PC-9 (cell line): ENCODE measurements at regions not wholly inside any gene's neighbourhood (a gene's known extent, or its start where the extent isn't known, plus 50 kb on each side); places are given as distances from the start of the nearest gene placed in this dataset.
"Not testable (repeated sequence)": the region's sequence is repeated elsewhere in the genome, so short reads cannot be mapped to it uniquely, and the experiment has no call there.

Source experiments
- BruUV-seq: library from RNA; stranded (reverse); fragments of 400-500 nt; replicated peaks from 2 replicates; lab custom pipeline; 2021; lab: Mats Ljungman, UMichigan
- CTCF ChIA-PET: fragments of 300-600 bp; sonication (Branson Sonifier 250); formaldehyde crosslinking; loops from one replicate; lab custom pipeline; 2022; ENCODE audit warnings: antibody characterized with exemption; lab: Charles Lee
- POLR2A ChIA-PET: fragments of 300-600 bp; sonication (Branson Sonifier 250); formaldehyde crosslinking; loops from one replicate; lab custom pipeline; 2022; ENCODE audit warnings: antibody characterized with exemption; ENCODE audit not compliant: unreplicated experiment; lab: Charles Lee
- DNase-seq, 2 experiments: peaks; one replicate each; pipeline versions ENCODE4 v3.0.0 to v3.0.0-alpha.2; 2015 to 2022; ENCODE audit warnings: mixed read lengths in 1 of 2
- H2AFZ ChIP-seq: fragments of 200-600 bp; sonication (generic); 2 replicates; pipeline ENCODE4 v1.8.1; 2017; ENCODE audit warnings: antibody characterized with exemption
- H3F3A ChIP-seq: fragments of 200-600 bp; sonication (generic); 2 replicates; pipeline ENCODE4 v1.8.1; 2017; ENCODE audit warnings: antibody characterized with exemption, mild to moderate bottlenecking, low read depth; ENCODE audit not compliant: insufficient read depth
- H3K27ac ChIP-seq: fragments of 200-600 bp; sonication (generic); 2 replicates; pipeline ENCODE4 v1.6.1; 2016; ENCODE audit warnings: mixed run types
- H3K27me3 ChIP-seq: fragments of 200-600 bp; sonication (generic); 2 replicates; pipeline ENCODE4 v1.6.1; 2016; ENCODE audit warnings: low read depth, mixed run types; ENCODE audit not compliant: insufficient read depth
- H3K36me3 ChIP-seq: fragments of 200-600 bp; sonication (generic); 2 replicates; pipeline ENCODE4 v1.6.1; 2016; ENCODE audit warnings: low read depth, mixed run types
- H3K4me1 ChIP-seq: fragments of 200-600 bp; sonication (generic); replicated peaks from 2 replicates; pipeline ENCODE4 v1.6.1; 2016; ENCODE audit warnings: mixed run types; ENCODE audit not compliant: insufficient read depth
- H3K4me2 ChIP-seq: fragments of 200-600 bp; sonication (generic); 2 replicates; pipeline ENCODE4 v1.6.1; 2017; ENCODE audit warnings: mixed run types
- H3K4me3 ChIP-seq: fragments of 200-600 bp; sonication (generic); 2 replicates; pipeline ENCODE4 v1.6.1; 2016; ENCODE audit warnings: mixed run types
- H3K79me2 ChIP-seq: fragments of 200-600 bp; sonication (generic); 2 replicates; pipeline ENCODE4 v1.6.1; 2017; ENCODE audit warnings: low read depth, mixed run types
- H3K9me2 ChIP-seq: fragments of 200-600 bp; sonication (generic); 2 replicates; pipeline ENCODE4 v1.8.1; 2017; ENCODE audit warnings: mild to moderate bottlenecking; ENCODE audit not compliant: insufficient read depth
- H3K9me3 ChIP-seq: fragments of 200-600 bp; sonication (generic); 2 replicates; pipeline ENCODE4 v1.8.1; 2016; ENCODE audit warnings: low read depth; ENCODE audit not compliant: insufficient read depth
- H4K20me1 ChIP-seq: fragments of 200-600 bp; sonication (generic); 2 replicates; pipeline ENCODE4 v1.8.1; 2017; ENCODE audit not compliant: insufficient read depth
- EZH2 ChIP-seq: fragments of 200-600 bp; sonication (generic); IDR thresholded peaks from 2 replicates; pipeline ENCODE4 v1.8.0; 2017; ENCODE audit warnings: antibody characterized with exemption, low read depth
- intact Hi-C: fragments of 100-400 bp; cut with micrococcal nuclease; formaldehyde crosslinking; loops from one replicate; pipeline ENCODE4 v1.10.0; 2022; ENCODE audit not compliant: unreplicated experiment
- TF ChIP-seq, protein P1 (sequence below): fragments of 200-600 bp; sonication (generic); conservative IDR thresholded peaks from 2 replicates; pipeline ENCODE4 v1.6.1; 2017; ENCODE audit warnings: mixed run types, antibody characterized with exemption, mild to moderate bottlenecking, moderate library complexity

DNA sequence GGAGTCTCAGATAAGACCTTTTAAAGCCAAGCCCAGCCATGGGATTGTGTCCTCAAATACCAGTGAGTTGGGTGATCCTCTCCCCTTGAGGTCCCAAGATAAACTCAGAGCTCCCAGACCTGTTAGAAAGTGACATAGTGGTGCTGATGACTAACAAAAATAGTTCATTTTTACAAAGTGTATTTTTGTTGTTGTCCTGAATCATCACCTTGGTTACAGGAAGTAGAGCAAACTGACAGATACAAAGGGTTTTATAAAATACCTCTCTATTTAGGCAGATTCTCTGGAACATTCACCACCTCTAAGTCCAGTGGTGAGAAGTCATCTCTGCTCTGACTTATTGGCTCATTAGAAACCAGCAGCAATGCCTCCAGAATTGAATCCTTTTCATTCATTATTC is 259.3 kb downstream of the CEMIP2 start:
- CTCF ChIA-PET: no interaction called here
- intact Hi-C loops: no loop called here

DNA sequence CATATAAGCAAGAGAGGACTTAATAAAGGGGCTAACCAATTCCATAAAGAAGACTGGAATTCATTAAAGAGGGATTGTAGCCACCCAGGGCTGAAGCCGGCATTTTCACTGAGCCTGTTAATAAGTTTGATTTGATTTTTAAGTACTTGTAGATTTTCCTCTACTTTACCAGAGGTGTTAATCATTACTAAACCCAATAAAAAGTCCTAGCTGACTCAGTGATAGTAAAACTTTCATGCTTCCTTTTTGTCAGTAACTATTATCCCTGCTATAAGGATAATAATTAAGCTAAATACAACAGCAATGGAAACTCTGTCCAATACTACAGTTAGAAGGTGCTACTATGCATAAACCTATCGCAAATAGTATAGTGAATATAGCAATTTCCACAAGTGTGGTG is 260.2 kb downstream of the CEMIP2 start:
- CTCF ChIA-PET, H3K4me3 ChIP-seq, DNase-seq, H3K4me1 ChIP-seq, H3F3A ChIP-seq, H3K9me3 ChIP-seq, POLR2A ChIA-PET, H3K27me3 ChIP-seq, BruUV-seq, H3K9me2 ChIP-seq, H4K20me1 ChIP-seq, intact Hi-C loops, H3K27ac ChIP-seq, H2AFZ ChIP-seq, H3K79me2 ChIP-seq, H3K4me2 ChIP-seq, H3K36me3 ChIP-seq: not testable (repeated sequence)

More for the DNA sequence above, 259.3 kb downstream of the CEMIP2 start:
- POLR2A ChIA-PET: no interaction called here
- H3K36me3 ChIP-seq: no peaks in the 10 kb centered on the region
- H2AFZ ChIP-seq: no peak overlapping the region
- no peaks in the 10 kb centered on the region for H4K20me1 ChIP-seq
- H3K27ac ChIP-seq: no peak overlapping the region
- no peak overlapping the region for H3K4me3 ChIP-seq
- no peaks in the 10 kb centered on the region for H3K9me2 ChIP-seq
- no peak overlapping the region for H3K4me2 ChIP-seq
- H3F3A ChIP-seq: no peaks in the 10 kb centered on the region
- H3K27me3 ChIP-seq: no peaks in the 10 kb centered on the region
- no peaks in the 10 kb centered on the region for H3K79me2 ChIP-seq
- no peaks in the 10 kb centered on the region for H3K9me3 ChIP-seq
- 0 out of 2 replicates have a peak, but pooled peaks cover 4% of the 10 kb centered on the region for H3K4me1 ChIP-seq
- no peak for TF ChIP-seq EZH2
- TF ChIP-seq, protein P1, sequence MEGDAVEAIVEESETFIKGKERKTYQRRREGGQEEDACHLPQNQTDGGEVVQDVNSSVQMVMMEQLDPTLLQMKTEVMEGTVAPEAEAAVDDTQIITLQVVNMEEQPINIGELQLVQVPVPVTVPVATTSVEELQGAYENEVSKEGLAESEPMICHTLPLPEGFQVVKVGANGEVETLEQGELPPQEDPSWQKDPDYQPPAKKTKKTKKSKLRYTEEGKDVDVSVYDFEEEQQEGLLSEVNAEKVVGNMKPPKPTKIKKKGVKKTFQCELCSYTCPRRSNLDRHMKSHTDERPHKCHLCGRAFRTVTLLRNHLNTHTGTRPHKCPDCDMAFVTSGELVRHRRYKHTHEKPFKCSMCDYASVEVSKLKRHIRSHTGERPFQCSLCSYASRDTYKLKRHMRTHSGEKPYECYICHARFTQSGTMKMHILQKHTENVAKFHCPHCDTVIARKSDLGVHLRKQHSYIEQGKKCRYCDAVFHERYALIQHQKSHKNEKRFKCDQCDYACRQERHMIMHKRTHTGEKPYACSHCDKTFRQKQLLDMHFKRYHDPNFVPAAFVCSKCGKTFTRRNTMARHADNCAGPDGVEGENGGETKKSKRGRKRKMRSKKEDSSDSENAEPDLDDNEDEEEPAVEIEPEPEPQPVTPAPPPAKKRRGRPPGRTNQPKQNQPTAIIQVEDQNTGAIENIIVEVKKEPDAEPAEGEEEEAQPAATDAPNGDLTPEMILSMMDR: no peak
- no TSS peak for BruUV-seq
- peak in 1 of 2 experiments; percentile 66 for DNase-seq

DNA sequence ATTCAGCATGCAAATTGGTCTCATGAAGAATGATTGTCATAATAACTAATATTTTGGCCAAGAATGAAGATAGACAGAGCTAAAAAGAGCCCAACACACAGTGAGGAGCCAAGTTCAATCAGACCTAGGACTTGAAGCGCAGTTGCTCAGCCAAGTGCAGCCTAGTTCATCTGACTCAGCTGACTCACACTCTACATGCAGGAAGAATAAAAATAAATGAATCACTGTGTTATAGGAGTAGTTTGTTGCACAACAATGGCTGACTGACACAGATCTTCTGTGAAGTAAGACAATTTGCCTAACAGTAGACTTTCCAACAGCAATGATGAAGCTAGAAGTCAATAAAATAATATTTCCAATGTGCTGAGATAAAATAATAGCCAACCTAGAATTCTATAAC is 261.5 kb downstream of the CEMIP2 start:
- H2AFZ ChIP-seq: no peak overlapping the region
- H3K4me1 ChIP-seq: 0 out of 2 replicates have a peak, but pooled peaks cover 4% of the 10 kb centered on the region
- H4K20me1 ChIP-seq: no peaks in the 10 kb centered on the region
- ChIA-PET POLR2A (no interaction called here), CTCF (no interaction called here)
- no peak for TF ChIP-seq EZH2
- TF ChIP-seq, protein P1: no peak
- H3K79me2 ChIP-seq: no peaks in the 10 kb centered on the region
- no peaks in the 10 kb centered on the region for H3K9me3 ChIP-seq
- no peak overlapping the region for H3K4me3 ChIP-seq
- no peaks in the 10 kb centered on the region for H3K27me3 ChIP-seq
- H3K27ac ChIP-seq: no peak overlapping the region
- intact Hi-C loops: no loop called here
- no peaks in the 10 kb centered on the region for H3F3A ChIP-seq
- H3K4me2 ChIP-seq: no peak overlapping the region
- DNase-seq: peak in 1 of 2 experiments; percentile 71
- no peaks in the 10 kb centered on the region for H3K36me3 ChIP-seq
- no peaks in the 10 kb centered on the region for H3K9me2 ChIP-seq
- no TSS peak for BruUV-seq

DNA sequence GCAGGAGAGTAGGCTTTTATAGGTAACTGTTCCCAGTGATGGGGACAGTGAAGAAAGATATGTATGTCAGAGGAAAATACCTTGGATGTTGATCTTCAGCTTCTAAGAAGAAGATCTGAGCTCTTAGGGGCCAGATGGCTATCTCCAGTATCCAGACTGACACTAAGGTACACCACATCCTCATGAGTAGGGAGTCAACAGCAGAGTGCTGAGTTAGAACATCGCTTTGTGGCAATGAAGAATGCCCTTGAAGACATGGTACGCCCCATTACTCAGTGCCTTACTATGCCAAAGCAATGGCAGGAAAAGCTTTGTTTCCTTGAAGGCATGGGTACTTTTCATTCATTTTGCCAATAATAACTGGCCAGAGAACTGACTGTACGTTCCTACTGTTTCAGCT is 263.7 kb downstream of the CEMIP2 start:
- DNase-seq: peak in 1 of 2 experiments; percentile 8
- no peaks in the 10 kb centered on the region for H3K36me3 ChIP-seq
- no peaks in the 10 kb centered on the region for H3K79me2 ChIP-seq
- CTCF ChIA-PET: no interaction called here
- H3F3A ChIP-seq: no peaks in the 10 kb centered on the region
- H3K4me3 ChIP-seq: no peak overlapping the region
- no peak overlapping the region for H3K27ac ChIP-seq
- TF ChIP-seq EZH2: no peak
- TF ChIP-seq, protein P1: no peak
- H2AFZ ChIP-seq: no peak overlapping the region
- BruUV-seq: no TSS peak
- POLR2A ChIA-PET: no interaction called here
- intact Hi-C loops: no loop called here
- H3K4me2 ChIP-seq: no peak overlapping the region
- H3K9me3 ChIP-seq: no peaks in the 10 kb centered on the region
- 0 out of 2 replicates have a peak, but pooled peaks cover 4% of the 10 kb centered on the region for H3K4me1 ChIP-seq
- no peaks in the 10 kb centered on the region for H4K20me1 ChIP-seq
- no peaks in the 10 kb centered on the region for H3K27me3 ChIP-seq
- no peaks in the 10 kb centered on the region for H3K9me2 ChIP-seq
